Neural cell (in vitro differentiated cells): ENCODE measurements at regions not wholly inside any gene's neighbourhood (a gene's known extent, or its start where the extent isn't known, plus 50 kb on each side); places are given as distances from the start of the nearest gene placed in this dataset.

Experiments used
- CTCF ChIP-seq: fragments of 450-650 bp; IDR thresholded peaks from 2 replicates; pipeline ENCODE4 v1.5.1; 2014; ENCODE audit warnings: antibody characterized with exemption, mild to moderate bottlenecking, moderate library complexity; ENCODE audit not compliant: poor library complexity, severe bottlenecking
- EP300 ChIP-seq: fragments of 450-650 bp; conservative IDR thresholded peaks from 2 replicates; pipeline ENCODE4 v1.6.1; 2014; ENCODE audit warnings: antibody characterized with exemption, mild to moderate bottlenecking, moderate library complexity; ENCODE audit not compliant: poor library complexity, severe bottlenecking
- EZH2 ChIP-seq: fragments of 200-600, 300-800 bp; shearing (Covaris generic), sonication (generic); IDR thresholded peaks from 2 replicates; pipeline ENCODE4 v1.6.1; 2014; ENCODE audit warnings: antibody characterized with exemption, low read length, borderline replicate concordance, mild to moderate bottlenecking; ENCODE audit not compliant: insufficient read depth, poor library complexity, severe bottlenecking
- MXI1 ChIP-seq: fragments of 450-650 bp; conservative IDR thresholded peaks from 2 replicates; pipeline ENCODE4 v1.6.1; 2014; ENCODE audit warnings: antibody characterized with exemption, mild to moderate bottlenecking; ENCODE audit not compliant: poor library complexity, severe bottlenecking
- RAD21 ChIP-seq: fragments of 450-650 bp; conservative IDR thresholded peaks from 2 replicates; pipeline ENCODE4 v1.6.1; 2014; ENCODE audit warnings: antibody characterized with exemption, mild to moderate bottlenecking, moderate library complexity
- REST ChIP-seq: IDR thresholded peaks from 2 replicates; pipeline ENCODE4 v1.6.1; 2012; ENCODE audit warnings: borderline replicate concordance
- SMC3 ChIP-seq: fragments of 450-650 bp; conservative IDR thresholded peaks from 2 replicates; pipeline ENCODE4 v1.6.1; 2014; ENCODE audit warnings: antibody characterized with exemption, mild to moderate bottlenecking, moderate library complexity; ENCODE audit not compliant: poor library complexity
- TAF1 ChIP-seq: IDR thresholded peaks from 2 replicates; pipeline ENCODE4 v1.6.1; 2012; ENCODE audit warnings: low read depth

- TF ChIP-seq MXI1 (no peak), CTCF (no peak), TAF1 (no peak), EZH2 (no peak), EP300 (no peak), RAD21 (no peak), SMC3 (no peak), REST (no peak)
Measured at GRCh38 chr2:100198461-100199230, 56.3 kb upstream of the AFF3 start.
